AG09309 (cell line): ENCODE measurements at regions not wholly inside any gene's neighbourhood (a gene's known extent, or its start where the extent isn't known, plus 50 kb on each side); places are given as distances from the start of the nearest gene placed in this dataset.

Source experiments
- DNase-seq: peaks from one replicate; pipeline ENCODE4 v3.0.0-alpha.2; 2010; ENCODE audit warnings: low read depth
- H3K4me3 ChIP-seq: 2 replicates; pipeline ENCODE4 v1.5.1; 2011; ENCODE audit warnings: mild to moderate bottlenecking, low read depth, low read length, moderate library complexity; ENCODE audit not compliant: control insufficient read depth
- TF ChIP-seq, protein P1 (sequence below): IDR thresholded peaks from 2 replicates; pipeline ENCODE4 v1.5.1; 2011; ENCODE audit warnings: mild to moderate bottlenecking, low read depth, low read length, inconsistent platforms; ENCODE audit not compliant: insufficient read depth, control insufficient read depth; ENCODE audit errors: missing control alignments

- no peak overlapping the region for H3K4me3 ChIP-seq
- TF ChIP-seq, protein P1, sequence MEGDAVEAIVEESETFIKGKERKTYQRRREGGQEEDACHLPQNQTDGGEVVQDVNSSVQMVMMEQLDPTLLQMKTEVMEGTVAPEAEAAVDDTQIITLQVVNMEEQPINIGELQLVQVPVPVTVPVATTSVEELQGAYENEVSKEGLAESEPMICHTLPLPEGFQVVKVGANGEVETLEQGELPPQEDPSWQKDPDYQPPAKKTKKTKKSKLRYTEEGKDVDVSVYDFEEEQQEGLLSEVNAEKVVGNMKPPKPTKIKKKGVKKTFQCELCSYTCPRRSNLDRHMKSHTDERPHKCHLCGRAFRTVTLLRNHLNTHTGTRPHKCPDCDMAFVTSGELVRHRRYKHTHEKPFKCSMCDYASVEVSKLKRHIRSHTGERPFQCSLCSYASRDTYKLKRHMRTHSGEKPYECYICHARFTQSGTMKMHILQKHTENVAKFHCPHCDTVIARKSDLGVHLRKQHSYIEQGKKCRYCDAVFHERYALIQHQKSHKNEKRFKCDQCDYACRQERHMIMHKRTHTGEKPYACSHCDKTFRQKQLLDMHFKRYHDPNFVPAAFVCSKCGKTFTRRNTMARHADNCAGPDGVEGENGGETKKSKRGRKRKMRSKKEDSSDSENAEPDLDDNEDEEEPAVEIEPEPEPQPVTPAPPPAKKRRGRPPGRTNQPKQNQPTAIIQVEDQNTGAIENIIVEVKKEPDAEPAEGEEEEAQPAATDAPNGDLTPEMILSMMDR: no peak
- DNase-seq: no peak
Observed at GRCh38 chr1:199007423-199007822, 368.6 kb downstream of the PTPRC start.

DNA sequence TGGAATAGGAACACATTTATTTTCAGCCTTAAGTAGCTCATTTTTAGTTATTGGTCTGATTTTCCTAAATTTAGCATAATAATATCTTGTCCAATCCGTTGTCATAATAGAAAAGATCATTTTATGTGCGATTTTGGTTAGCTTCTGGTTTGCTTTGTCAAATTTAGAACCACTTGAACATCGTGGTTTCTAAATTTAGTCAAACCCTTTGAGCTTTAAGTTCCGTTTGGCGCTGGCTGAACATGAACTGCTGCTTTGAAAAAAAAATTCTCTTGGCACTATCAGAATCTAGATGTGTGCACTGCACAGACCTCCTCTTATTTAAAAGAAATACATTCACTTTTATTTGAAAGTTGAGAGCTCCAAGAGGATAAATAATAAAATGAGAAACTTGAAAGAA, 370.6 kb downstream of the PTPRC start:
- no peak for DNase-seq
- no peak overlapping the region for H3K4me3 ChIP-seq
- TF ChIP-seq, protein P1: no peak

- no peak overlapping the region for H3K4me3 ChIP-seq
- TF ChIP-seq, protein P1: no peak
- no peak for DNase-seq
Observed at GRCh38 chr1:199010492-199010891, 371.7 kb downstream of the PTPRC start.

DNA sequence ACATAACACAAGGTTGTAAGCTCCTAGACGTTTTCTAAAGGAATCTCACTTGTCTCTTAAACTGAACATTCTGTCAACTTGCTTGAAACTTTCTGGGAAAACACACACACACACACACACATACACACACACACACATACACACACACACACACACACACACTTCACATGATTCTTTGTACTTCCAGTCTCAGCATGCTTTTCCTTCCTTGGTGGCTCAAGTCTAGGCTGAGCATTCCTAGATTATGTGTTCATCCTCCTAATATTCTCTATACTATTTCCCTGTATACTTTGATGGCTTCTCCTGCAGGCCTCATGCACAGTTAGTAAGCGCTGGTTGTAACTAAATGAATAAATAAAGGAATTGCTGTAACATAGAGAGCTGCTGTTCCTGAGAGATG, 372.1 kb downstream of the PTPRC start:
- no peak overlapping the region for H3K4me3 ChIP-seq
- TF ChIP-seq, protein P1: no peak
- DNase-seq: no peak

DNA sequence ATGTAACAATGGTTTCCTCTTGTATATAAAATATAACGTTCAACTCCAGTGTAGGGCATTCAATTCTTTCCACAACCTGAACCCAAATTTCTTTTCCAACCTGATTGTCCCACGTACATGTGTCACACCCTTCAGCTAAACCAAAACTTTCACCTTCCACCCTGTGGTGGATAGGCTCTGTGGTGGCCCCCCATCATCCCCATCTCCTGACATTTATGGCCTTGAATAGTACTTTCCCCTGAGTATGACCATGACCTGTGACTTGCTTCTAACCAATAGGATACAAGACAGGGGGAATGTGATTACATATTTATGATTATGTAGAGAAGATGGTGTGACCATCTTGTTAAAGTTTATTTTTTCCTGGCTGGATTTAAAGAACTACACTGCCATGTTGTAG, 377.0 kb downstream of the PTPRC start:
- no peak for DNase-seq
- TF ChIP-seq, protein P1: no peak
- H3K4me3 ChIP-seq: no peak overlapping the region

GRCh38 chr1:199018471-199019135, 379.8 kb downstream of the PTPRC start:
- H3K4me3 ChIP-seq: no peak overlapping the region
- TF ChIP-seq, protein P1: no peak
- DNase-seq: no peak

- no peak for DNase-seq
- TF ChIP-seq, protein P1: no peak
- no peak overlapping the region for H3K4me3 ChIP-seq
Observed at GRCh38 chr1:199020051-199020450, 381.2 kb downstream of the PTPRC start.
